ENCODE measurements at regions not wholly inside any gene's neighbourhood (a gene's known extent, or its start where the extent isn't known, plus 50 kb on each side); places are given as distances from the start of the nearest gene placed in this dataset.

- peak; percentile 78 to 84 for DNase-seq (ENCODE audit: low read depth in 2 of 2)
Observed at GRCh38 chr13:107275945-107276614, 708.1 kb upstream of the ARGLU1 start.

GRCh38 chr13:107275312-107275711 lies 707.4 kb upstream of the ARGLU1 start:
- no peak for DNase-seq (ENCODE audit: low read depth in 2 of 2)

- peak; percentile 61 to 79 for DNase-seq (ENCODE audit: low read depth in 2 of 2)
Observed at GRCh38 chr13:107271227-107271626, 703.3 kb upstream of the ARGLU1 start.

- no peak for DNase-seq (ENCODE audit: low read depth in 2 of 2)
Observed at GRCh38 chr13:107266657-107267056, 698.7 kb upstream of the ARGLU1 start.

- DNase-seq (ENCODE audit: low read depth in 2 of 2): peak in 1 of 2 donors; percentile 49
Observed at GRCh38 chr13:107258599-107259187, 690.8 kb upstream of the ARGLU1 start.

GRCh38 chr13:107254392-107254791 lies 686.5 kb upstream of the ARGLU1 start:
- no peak for DNase-seq (ENCODE audit: low read depth in 2 of 2)

- no peak for DNase-seq (ENCODE audit: low read depth in 2 of 2)
Observed at GRCh38 chr13:107252428-107252827, 684.5 kb upstream of the ARGLU1 start.

GRCh38 chr13:107252021-107252420 lies 684.1 kb upstream of the ARGLU1 start:
- no peak for DNase-seq (ENCODE audit: low read depth in 2 of 2)

GRCh38 chr13:107251341-107251740 lies 683.4 kb upstream of the ARGLU1 start:
- DNase-seq (ENCODE audit: low read depth in 2 of 2): no peak

GRCh38 chr13:107250628-107251027 lies 682.7 kb upstream of the ARGLU1 start:
- peak; percentile 56 to 64 for DNase-seq (ENCODE audit: low read depth in 2 of 2)

GRCh38 chr13:107244241-107244640 lies 676.3 kb upstream of the ARGLU1 start:
- no peak for DNase-seq (ENCODE audit: low read depth in 2 of 2)

GRCh38 chr13:107242138-107242537 lies 674.2 kb upstream of the ARGLU1 start:
- DNase-seq (ENCODE audit: low read depth in 2 of 2): no peak

- no peak for DNase-seq (ENCODE audit: low read depth in 2 of 2)
Observed at GRCh38 chr13:107241381-107241780, 673.4 kb upstream of the ARGLU1 start.

GRCh38 chr13:107239213-107239612 lies 671.3 kb upstream of the ARGLU1 start:
- no peak for DNase-seq (ENCODE audit: low read depth in 2 of 2)

GRCh38 chr13:107238262-107238981 lies 670.5 kb upstream of the ARGLU1 start:
- no peak for DNase-seq (ENCODE audit: low read depth in 2 of 2)

GRCh38 chr13:107234319-107235073 lies 666.6 kb upstream of the ARGLU1 start:
- peak in 1 of 2 donors; percentile 6 for DNase-seq (ENCODE audit: low read depth in 2 of 2)

GRCh38 chr13:107233541-107233940 lies 665.6 kb upstream of the ARGLU1 start:
- DNase-seq (ENCODE audit: low read depth in 2 of 2): no peak

GRCh38 chr13:107231944-107232343 lies 664.0 kb upstream of the ARGLU1 start:
- DNase-seq (ENCODE audit: low read depth in 2 of 2): peak; percentile 46 to 62

- no peak for DNase-seq (ENCODE audit: low read depth in 2 of 2)
Observed at GRCh38 chr13:107223867-107224266, 655.9 kb upstream of the ARGLU1 start.

- DNase-seq (ENCODE audit: low read depth in 2 of 2): no peak
Observed at GRCh38 chr13:107222597-107222996, 654.7 kb upstream of the ARGLU1 start.

- no peak for DNase-seq (ENCODE audit: low read depth in 2 of 2)
Observed at GRCh38 chr13:107220245-107220644, 652.3 kb upstream of the ARGLU1 start.

- DNase-seq (ENCODE audit: low read depth in 2 of 2): no peak
Observed at GRCh38 chr13:107217251-107217650, 649.3 kb upstream of the ARGLU1 start.

Measured in lung microvascular endothelial cell (primary cell).